B cell (primary cell): ENCODE measurements at regions not wholly inside any gene's neighbourhood (a gene's known extent, or its start where the extent isn't known, plus 50 kb on each side); places are given as distances from the start of the nearest gene placed in this dataset.

Source experiments
- CTCF ChIP-seq: fragments of 200-600 bp; IDR thresholded peaks from one replicate; pipeline ENCODE4 v1.8.0; 2022; ENCODE audit warnings: antibody characterized with exemption, mild to moderate bottlenecking
- EZH2 ChIP-seq: IDR thresholded peaks from 2 replicates; pipeline ENCODE4 v1.6.1; 2012; ENCODE audit warnings: borderline replicate concordance, low read depth, mild to moderate bottlenecking, moderate library complexity, low read length; ENCODE audit not compliant: insufficient read depth, poor library complexity, severe bottlenecking

DNA sequence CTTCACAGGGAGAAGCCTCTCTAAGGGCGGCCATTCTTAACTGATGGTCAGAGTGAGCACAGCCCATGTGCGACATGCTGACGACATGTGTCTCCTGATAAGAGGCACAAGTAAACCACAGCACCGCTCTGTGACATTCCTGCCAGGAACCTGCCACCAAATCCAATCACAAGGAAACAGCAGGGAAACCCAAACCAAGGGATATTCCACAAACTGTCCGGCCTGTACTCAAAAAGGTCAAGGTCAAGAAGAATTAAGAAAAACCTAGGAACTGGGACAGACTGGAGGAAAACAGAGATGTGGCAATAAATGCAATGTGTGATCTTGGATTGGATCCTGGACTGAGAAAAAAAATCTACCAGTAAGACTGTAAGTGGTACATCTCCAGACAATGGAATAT is 91.9 kb downstream of the SYNE3 start:
- TF ChIP-seq CTCF, result no peak
- no peak for TF ChIP-seq EZH2
